ENCODE measurements at regions not wholly inside any gene's neighbourhood (a gene's known extent, or its start where the extent isn't known, plus 50 kb on each side); places are given as distances from the start of the nearest gene placed in this dataset.

- no peak for DNase-seq
Observed at GRCh38 chr9:118529210-118529609, 825.0 kb downstream of the TLR4 start.

GRCh38 chr9:118529624-118530214, 825.5 kb downstream of the TLR4 start:
- DNase-seq: no peak

- DNase-seq: no peak
Observed at GRCh38 chr9:118532592-118532991, 828.4 kb downstream of the TLR4 start.

- DNase-seq: no peak
Observed at GRCh38 chr9:118533101-118533500, 828.9 kb downstream of the TLR4 start.

- no peak for DNase-seq
Observed at GRCh38 chr9:118533850-118534249, 829.6 kb downstream of the TLR4 start.

GRCh38 chr9:118536153-118536552, 832.0 kb downstream of the TLR4 start:
- DNase-seq: no peak

GRCh38 chr9:118538959-118539358, 830.3 kb downstream of the BRINP1 start:
- DNase-seq: no peak

GRCh38 chr9:118553465-118553864, 815.8 kb downstream of the BRINP1 start:
- DNase-seq: no peak

GRCh38 chr9:118554987-118555386, 814.2 kb downstream of the BRINP1 start:
- DNase-seq: no peak

GRCh38 chr9:118558026-118558425, 811.2 kb downstream of the BRINP1 start:
- DNase-seq: no peak

- no peak for DNase-seq
Observed at GRCh38 chr9:118558891-118559290, 810.3 kb downstream of the BRINP1 start.

GRCh38 chr9:118561051-118561450, 808.2 kb downstream of the BRINP1 start:
- no peak for DNase-seq

- no peak for DNase-seq
Observed at GRCh38 chr9:118563677-118564076, 805.6 kb downstream of the BRINP1 start.

GRCh38 chr9:118567861-118568260, 801.4 kb downstream of the BRINP1 start:
- no peak for DNase-seq

GRCh38 chr9:118568704-118569103, 800.5 kb downstream of the BRINP1 start:
- DNase-seq: no peak

- DNase-seq: no peak
Observed at GRCh38 chr9:118569148-118569547, 800.1 kb downstream of the BRINP1 start.

GRCh38 chr9:118570066-118570465, 799.2 kb downstream of the BRINP1 start:
- no peak for DNase-seq

GRCh38 chr9:118575341-118576070, 793.7 kb downstream of the BRINP1 start:
- no peak for DNase-seq

- DNase-seq: no peak
Observed at GRCh38 chr9:118577121-118577520, 792.1 kb downstream of the BRINP1 start.

GRCh38 chr9:118578467-118578866, 790.8 kb downstream of the BRINP1 start:
- no peak for DNase-seq

GRCh38 chr9:118583414-118583813, 785.8 kb downstream of the BRINP1 start:
- DNase-seq: no peak

- DNase-seq: no peak
Observed at GRCh38 chr9:118586978-118587377, 782.3 kb downstream of the BRINP1 start.

GRCh38 chr9:118594428-118594827, 774.8 kb downstream of the BRINP1 start:
- DNase-seq: no peak

- peak; percentile 76 for DNase-seq
Observed at GRCh38 chr9:118595719-118596305, 773.4 kb downstream of the BRINP1 start.

Measured in NCI-H774 (cell line).